ENCODE measurements at regions not wholly inside any gene's neighbourhood (a gene's known extent, or its start where the extent isn't known, plus 50 kb on each side); places are given as distances from the start of the nearest gene placed in this dataset.
"Not testable (repeated sequence)": the region's sequence is repeated elsewhere in the genome, so short reads cannot be mapped to it uniquely, and the experiment has no call there.

GRCh38 chr21:27525780-27526179 is 558.9 kb upstream of the ADAMTS5 start:
- H3K4me1 Mint-ChIP-seq = no peaks in the 10 kb centered on the region
- H3K36me3 Mint-ChIP-seq = no peaks in the 10 kb centered on the region
- Histone ChIP-seq H3K27me3 (ENCODE audit: control insufficient read depth in 2 of 2, insufficient read depth in 2 of 2, low read length in 2 of 2) (no peaks in the 10 kb centered on the region), H3K36me3 (ENCODE audit: control insufficient read depth in 2 of 3, insufficient read depth in 3 of 3, low read length in 3 of 3) (no peaks in the 10 kb centered on the region), H3K4me3 (ENCODE audit: low read length) (no peak overlapping the region), H3K4me1 (ENCODE audit: control insufficient read depth in 2 of 2, insufficient read depth in 2 of 2, low read length in 2 of 2) (no peaks in the 10 kb centered on the region), H3K27ac (ENCODE audit: low read depth, low read length) (no peak overlapping the region), H3K9me3 (ENCODE audit: control insufficient read depth in 2 of 3, low read length in 3 of 3) (no peaks in the 10 kb centered on the region)
- ATAC-seq (no peak), DNase-seq (no peak)
- no peak overlapping the region for H3K4me3 Mint-ChIP-seq
- H3K27ac Mint-ChIP-seq = no peak overlapping the region
- POLR2A ChIA-PET = no interaction called here
- peaks cover 0 to 13% (median 5%) of the 10 kb centered on the region in 11 donors for H3K9me3 Mint-ChIP-seq
- CTCF ChIA-PET = no interaction called here
- intact Hi-C loops (cut with micrococcal nuclease) = no loop called here
- H3K27me3 Mint-ChIP-seq = no peaks in the 10 kb centered on the region

GRCh38 chr21:27519361-27519760 is 552.5 kb upstream of the ADAMTS5 start:
- ChIA-PET POLR2A (no interaction called here), CTCF (no interaction called here)
- Mint-ChIP-seq H3K27ac (no peak overlapping the region), H3K9me3 (peaks cover 9 to 34% (median 17%) of the 10 kb centered on the region in 11 donors), H3K36me3 (peaks cover 0 to 6% (median 0%) of the 10 kb centered on the region in 5 donors), H3K4me1 (peaks cover 0 to 1% (median 0%) of the 10 kb centered on the region in 7 donors), H3K4me3 (no peak overlapping the region), H3K27me3 (no peaks in the 10 kb centered on the region)
- no peak overlapping the region for H3K4me3 ChIP-seq (ENCODE audit: low read length)
- DNase-seq (no peak), ATAC-seq (no peak)
- H3K27ac ChIP-seq (ENCODE audit: low read depth, low read length) = no peak overlapping the region
- no peaks in the 10 kb centered on the region for H3K36me3 ChIP-seq (ENCODE audit: control insufficient read depth in 2 of 3, insufficient read depth in 3 of 3, low read length in 3 of 3)
- H3K4me1 ChIP-seq (ENCODE audit: control insufficient read depth in 2 of 2, insufficient read depth in 2 of 2, low read length in 2 of 2) = no peaks in the 10 kb centered on the region
- peaks cover 0 to 11% (median 0%) of the 10 kb centered on the region in 3 experiments for H3K9me3 ChIP-seq (ENCODE audit: control insufficient read depth in 2 of 3, low read length in 3 of 3)
- intact Hi-C loops (cut with micrococcal nuclease) = no loop called here
- H3K27me3 ChIP-seq (ENCODE audit: control insufficient read depth in 2 of 2, insufficient read depth in 2 of 2, low read length in 2 of 2) = no peaks in the 10 kb centered on the region

DNA sequence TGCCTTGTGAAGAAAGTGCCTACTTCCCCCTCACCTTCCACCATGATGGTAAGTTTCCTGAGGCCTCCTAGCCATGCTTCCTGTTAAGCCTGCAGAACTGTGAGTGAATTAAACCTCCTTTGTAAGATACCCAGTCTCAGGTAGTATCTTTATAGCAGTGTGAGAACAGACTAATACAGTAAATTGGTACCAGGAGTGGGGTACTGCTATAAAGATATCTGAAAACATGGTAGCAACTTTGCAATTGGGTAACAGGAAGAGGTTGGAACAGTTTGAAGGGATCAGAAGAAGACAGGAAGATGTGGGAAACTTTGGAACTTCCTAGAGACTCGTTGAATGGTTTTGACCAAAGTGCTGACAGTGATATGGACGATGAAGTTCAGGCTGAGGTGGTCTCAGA is 550.3 kb upstream of the ADAMTS5 start:
- H3K4me1 Mint-ChIP-seq; ATAC-seq; H3K27me3 ChIP-seq (ENCODE audit: control insufficient read depth in 2 of 2, insufficient read depth in 2 of 2, low read length in 2 of 2); H3K27ac Mint-ChIP-seq; H3K27ac ChIP-seq (ENCODE audit: low read depth, low read length); intact Hi-C loops (cut with micrococcal nuclease); H3K4me3 ChIP-seq (ENCODE audit: low read length); H3K4me1 ChIP-seq (ENCODE audit: control insufficient read depth in 2 of 2, insufficient read depth in 2 of 2, low read length in 2 of 2); H3K4me3 Mint-ChIP-seq; CTCF ChIA-PET; H3K36me3 ChIP-seq (ENCODE audit: control insufficient read depth in 2 of 3, insufficient read depth in 3 of 3, low read length in 3 of 3); POLR2A ChIA-PET; DNase-seq; H3K36me3 Mint-ChIP-seq; H3K27me3 Mint-ChIP-seq: not testable (repeated sequence)
- peaks cover 9 to 33% (median 17%) of the 10 kb centered on the region in 11 donors for H3K9me3 Mint-ChIP-seq
- peaks cover 0 to 11% (median 0%) of the 10 kb centered on the region in 3 experiments for H3K9me3 ChIP-seq (ENCODE audit: control insufficient read depth in 2 of 3, low read length in 3 of 3)

DNA sequence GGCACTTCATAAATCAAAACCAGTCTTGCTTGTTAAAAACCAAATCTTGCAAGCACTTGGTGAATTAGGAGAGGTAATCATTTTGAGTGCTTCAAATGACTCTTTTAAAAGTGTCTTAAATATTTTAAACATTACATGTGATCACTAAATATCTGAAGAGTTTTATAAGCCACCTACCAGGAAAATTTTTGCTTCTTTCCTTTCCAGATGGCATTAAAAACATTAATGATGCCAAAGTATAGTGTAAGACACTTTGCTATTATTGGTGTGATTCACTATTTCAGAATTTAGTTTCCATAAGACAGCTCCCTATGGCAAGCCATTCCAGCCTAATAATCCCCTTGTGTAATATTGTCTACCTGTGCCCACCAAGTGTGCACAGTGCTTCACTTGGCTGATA is 548.8 kb upstream of the ADAMTS5 start:
- H3K27me3 Mint-ChIP-seq = no peaks in the 10 kb centered on the region
- H3K4me1 Mint-ChIP-seq = peaks cover 0 to 1% (median 0%) of the 10 kb centered on the region in 7 donors
- ATAC-seq (no peak), DNase-seq (no peak)
- H3K27ac Mint-ChIP-seq = no peak overlapping the region
- H3K36me3 ChIP-seq (ENCODE audit: control insufficient read depth in 2 of 3, insufficient read depth in 3 of 3, low read length in 3 of 3) = no peaks in the 10 kb centered on the region
- peaks cover 0 to 11% (median 0%) of the 10 kb centered on the region in 3 experiments for H3K9me3 ChIP-seq (ENCODE audit: control insufficient read depth in 2 of 3, low read length in 3 of 3)
- H3K4me1 ChIP-seq (ENCODE audit: control insufficient read depth in 2 of 2, insufficient read depth in 2 of 2, low read length in 2 of 2) = no peaks in the 10 kb centered on the region
- intact Hi-C loops (cut with micrococcal nuclease) = no loop called here
- no peak overlapping the region for H3K4me3 Mint-ChIP-seq
- H3K9me3 Mint-ChIP-seq = peaks cover 8 to 22% (median 14%) of the 10 kb centered on the region in 11 donors
- H3K36me3 Mint-ChIP-seq = peaks cover 0 to 6% (median 0%) of the 10 kb centered on the region in 5 donors
- H3K27ac ChIP-seq (ENCODE audit: low read depth, low read length) = no peak overlapping the region
- H3K27me3 ChIP-seq (ENCODE audit: control insufficient read depth in 2 of 2, insufficient read depth in 2 of 2, low read length in 2 of 2) = no peaks in the 10 kb centered on the region
- ChIA-PET CTCF (no interaction called here), POLR2A (no interaction called here)
- H3K4me3 ChIP-seq (ENCODE audit: low read length) = no peak overlapping the region

- Histone ChIP-seq H3K4me3 (ENCODE audit: low read length) (no peak overlapping the region), H3K27ac (ENCODE audit: low read depth, low read length) (no peak overlapping the region), H3K27me3 (ENCODE audit: control insufficient read depth in 2 of 2, insufficient read depth in 2 of 2, low read length in 2 of 2) (no peaks in the 10 kb centered on the region), H3K36me3 (ENCODE audit: control insufficient read depth in 2 of 3, insufficient read depth in 3 of 3, low read length in 3 of 3) (no peaks in the 10 kb centered on the region), H3K4me1 (ENCODE audit: control insufficient read depth in 2 of 2, insufficient read depth in 2 of 2, low read length in 2 of 2) (no peaks in the 10 kb centered on the region), H3K9me3 (ENCODE audit: control insufficient read depth in 2 of 3, low read length in 3 of 3) (peaks cover 0 to 11% (median 0%) of the 10 kb centered on the region in 3 experiments)
- Mint-ChIP-seq H3K4me3 (no peak overlapping the region), H3K27me3 (no peaks in the 10 kb centered on the region), H3K36me3 (peaks cover 0 to 6% (median 0%) of the 10 kb centered on the region in 5 donors), H3K9me3 (peaks cover 8 to 22% (median 11%) of the 10 kb centered on the region in 11 donors), H3K4me1 (peaks cover 0 to 1% (median 0%) of the 10 kb centered on the region in 7 donors), H3K27ac (no peak overlapping the region)
- no peak for ATAC-seq
- ChIA-PET POLR2A (no interaction called here), CTCF (no interaction called here)
- no peak for DNase-seq
- intact Hi-C loops (cut with micrococcal nuclease) = no loop called here
These were observed 546.9 kb upstream of the ADAMTS5 start for GRCh38 chr21:27513825-27514224.

GRCh38 chr21:27513016-27513415 is 546.1 kb upstream of the ADAMTS5 start:
- no peak overlapping the region for H3K4me3 Mint-ChIP-seq
- Histone ChIP-seq H3K27me3 (ENCODE audit: control insufficient read depth in 2 of 2, insufficient read depth in 2 of 2, low read length in 2 of 2) (no peaks in the 10 kb centered on the region), H3K4me1 (ENCODE audit: control insufficient read depth in 2 of 2, insufficient read depth in 2 of 2, low read length in 2 of 2) (no peaks in the 10 kb centered on the region), H3K4me3 (ENCODE audit: low read length) (no peak overlapping the region), H3K27ac (ENCODE audit: low read depth, low read length) (no peak overlapping the region), H3K36me3 (ENCODE audit: control insufficient read depth in 2 of 3, insufficient read depth in 3 of 3, low read length in 3 of 3) (no peaks in the 10 kb centered on the region), H3K9me3 (ENCODE audit: control insufficient read depth in 2 of 3, low read length in 3 of 3) (peaks cover 0 to 9% (median 0%) of the 10 kb centered on the region in 3 experiments)
- H3K27ac Mint-ChIP-seq = no peak overlapping the region
- ChIA-PET CTCF (no interaction called here), POLR2A (no interaction called here)
- H3K27me3 Mint-ChIP-seq = no peaks in the 10 kb centered on the region
- intact Hi-C loops (cut with micrococcal nuclease) = no loop called here
- DNase-seq = no peak
- peaks cover 0 to 6% (median 0%) of the 10 kb centered on the region in 5 donors for H3K36me3 Mint-ChIP-seq
- H3K9me3 Mint-ChIP-seq = peaks cover 4 to 16% (median 10%) of the 10 kb centered on the region in 11 donors
- no peaks in the 10 kb centered on the region for H3K4me1 Mint-ChIP-seq
- no peak for ATAC-seq

DNA sequence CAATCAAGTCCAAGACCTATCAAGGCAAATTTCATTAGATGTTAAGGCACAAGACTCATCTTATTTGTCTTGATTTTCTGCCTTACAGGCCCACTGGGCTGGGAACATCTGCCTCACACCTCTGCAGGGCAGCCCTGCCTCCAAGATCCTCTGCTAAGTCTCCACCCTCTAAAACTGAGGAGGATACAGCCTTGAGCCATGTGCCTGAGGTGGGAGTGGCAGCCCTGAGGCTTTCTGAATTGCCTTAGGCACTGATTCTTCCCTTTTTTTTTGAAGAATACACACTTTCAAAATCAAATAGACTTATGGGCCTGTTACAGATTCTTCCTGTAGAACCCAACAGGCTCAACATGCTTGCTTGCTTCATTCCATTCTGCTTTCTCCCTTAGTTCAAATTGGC is 544.3 kb upstream of the ADAMTS5 start:
- Histone ChIP-seq H3K27ac (ENCODE audit: low read depth, low read length) (no peak overlapping the region), H3K4me3 (ENCODE audit: low read length) (no peak overlapping the region), H3K27me3 (ENCODE audit: control insufficient read depth in 2 of 2, insufficient read depth in 2 of 2, low read length in 2 of 2) (no peaks in the 10 kb centered on the region), H3K4me1 (ENCODE audit: control insufficient read depth in 2 of 2, insufficient read depth in 2 of 2, low read length in 2 of 2) (no peaks in the 10 kb centered on the region), H3K9me3 (ENCODE audit: control insufficient read depth in 2 of 3, low read length in 3 of 3) (no peaks in the 10 kb centered on the region), H3K36me3 (ENCODE audit: control insufficient read depth in 2 of 3, insufficient read depth in 3 of 3, low read length in 3 of 3) (no peaks in the 10 kb centered on the region)
- H3K36me3 Mint-ChIP-seq = no peaks in the 10 kb centered on the region
- no peaks in the 10 kb centered on the region for H3K27me3 Mint-ChIP-seq
- no peak for ATAC-seq
- H3K9me3 Mint-ChIP-seq = peaks cover 0 to 6% (median 0%) of the 10 kb centered on the region in 11 donors
- no peak for DNase-seq
- H3K4me1 Mint-ChIP-seq = no peaks in the 10 kb centered on the region
- POLR2A ChIA-PET = no interaction called here
- H3K4me3 Mint-ChIP-seq = no peak overlapping the region
- intact Hi-C loops (cut with micrococcal nuclease) = no loop called here
- CTCF ChIA-PET = no interaction called here
- no peak overlapping the region for H3K27ac Mint-ChIP-seq
